Germinal center (tissue), 1 donor: ENCODE measurements at regions not wholly inside any gene's neighbourhood (a gene's known extent, or its start where the extent isn't known, plus 50 kb on each side); places are given as distances from the start of the nearest gene placed in this dataset.

Experiments used
- DNase-seq: peaks from one replicate; pipeline ENCODE4 v3.0.0; 2012; ENCODE audit warnings: mixed read lengths, low spot score

GRCh38 chr7:97468493-97468892, 263.4 kb upstream of the TAC1 start:
- DNase-seq = no peak

DNA sequence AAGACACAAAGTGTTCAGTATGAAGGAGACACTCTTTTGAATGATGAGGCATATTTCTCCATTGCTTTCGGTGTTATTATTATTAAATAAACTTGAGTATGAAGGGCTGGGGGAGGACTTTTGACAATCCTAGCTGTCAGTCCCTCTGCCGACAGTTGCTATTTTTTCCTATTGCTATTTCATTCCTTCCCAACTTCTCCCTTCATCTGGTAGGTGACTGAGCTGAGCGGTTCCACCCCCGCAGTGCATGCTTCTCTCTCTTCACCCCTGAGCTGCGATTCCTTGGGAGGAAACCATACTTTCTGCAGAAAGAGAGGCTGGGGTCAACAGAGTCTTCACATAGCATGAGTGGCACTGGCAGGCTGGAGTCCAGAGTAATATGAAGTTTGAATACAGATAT, 261.2 kb upstream of the TAC1 start:
- no peak for DNase-seq

GRCh38 chr7:97471491-97471890, 260.4 kb upstream of the TAC1 start:
- no peak for DNase-seq

GRCh38 chr7:97479740-97480290, 252.1 kb upstream of the TAC1 start:
- DNase-seq = no peak

DNA sequence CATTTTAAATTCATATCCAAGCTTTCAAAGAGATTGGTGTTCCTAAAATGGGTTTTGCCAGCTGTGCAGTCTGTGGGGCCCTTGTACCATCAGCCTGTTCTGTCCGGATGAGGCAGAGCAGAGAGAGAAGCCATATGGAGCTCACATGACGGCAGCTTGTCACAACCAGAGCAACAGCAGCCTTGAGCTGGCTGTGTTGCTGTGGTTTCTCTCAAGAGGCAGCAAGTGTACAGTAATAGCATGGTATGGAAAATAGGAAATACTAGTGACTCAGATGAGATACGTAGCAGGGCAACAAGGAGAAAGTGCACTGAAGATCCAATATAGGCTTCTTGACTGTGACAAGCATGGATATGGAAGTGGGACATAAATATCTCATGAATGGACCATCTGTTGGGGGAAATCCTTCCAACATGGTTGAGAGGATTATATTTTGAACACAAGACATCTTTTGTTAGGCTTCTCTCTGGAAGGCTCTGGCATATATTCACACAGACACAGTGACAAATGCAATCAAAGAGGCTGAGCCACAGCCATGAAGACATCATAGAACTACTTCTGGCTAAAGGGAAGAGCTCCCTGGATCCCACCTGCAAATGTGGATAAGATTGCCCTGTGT, 251.0 kb upstream of the TAC1 start:
- DNase-seq = no peak

DNA sequence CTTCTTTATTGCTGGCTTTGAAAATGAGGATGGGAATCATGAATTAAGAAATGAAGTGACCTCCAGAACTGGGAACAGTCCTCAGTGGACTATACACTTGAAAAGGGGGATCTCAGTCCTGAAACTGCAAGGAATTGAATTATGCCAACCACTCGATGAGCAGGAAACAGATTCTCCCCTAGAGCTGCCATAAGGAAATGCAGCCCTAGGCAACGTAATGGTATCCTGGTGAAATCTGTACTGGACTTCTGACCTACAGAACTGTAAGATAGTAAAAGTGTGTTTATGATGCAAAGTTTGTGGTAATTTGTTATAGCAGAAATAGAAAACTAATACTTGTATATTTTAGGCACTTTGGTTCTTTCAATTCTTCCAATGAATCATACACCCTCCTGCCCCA, 236.4 kb upstream of the TAC1 start:
- no peak for DNase-seq

GRCh38 chr7:97499204-97499603, 232.7 kb upstream of the TAC1 start:
- DNase-seq = peak; percentile 13

DNA sequence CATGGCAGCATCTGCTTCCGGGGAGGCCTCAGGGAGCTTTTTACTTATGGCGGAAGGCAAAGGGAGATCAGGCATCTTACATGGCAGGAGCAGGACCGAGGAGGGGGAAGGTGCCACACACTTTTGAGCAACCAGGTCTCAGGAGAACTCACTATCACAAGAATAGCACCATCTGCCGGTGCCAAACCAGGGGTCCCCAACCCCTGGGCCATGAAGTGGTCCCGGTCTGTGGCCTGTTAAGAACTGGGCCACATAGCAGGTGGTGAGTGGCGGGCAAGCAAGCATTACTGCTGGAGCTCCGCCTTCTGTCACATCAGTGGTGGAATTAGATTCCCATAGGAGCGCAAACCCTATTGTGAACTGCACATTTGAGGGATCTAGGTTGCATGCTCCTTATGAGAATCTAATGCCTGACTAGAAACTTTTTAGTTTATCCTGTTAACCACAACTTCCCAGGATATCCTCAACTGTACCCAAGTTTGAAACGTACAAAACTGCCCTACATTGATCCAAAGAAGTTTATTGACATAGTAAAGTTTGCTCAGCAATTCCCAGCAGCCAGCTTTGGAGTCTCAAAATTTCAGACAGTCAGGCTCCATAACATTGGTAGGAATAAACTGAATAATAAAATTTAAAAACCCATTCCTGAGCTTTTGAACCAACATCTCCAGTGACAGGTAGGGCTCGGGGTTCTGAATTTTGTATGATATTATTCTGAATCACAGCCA, 228.4 kb upstream of the TAC1 start:
- no peak for DNase-seq

GRCh38 chr7:97506728-97507127, 225.2 kb upstream of the TAC1 start:
- no peak for DNase-seq

DNA sequence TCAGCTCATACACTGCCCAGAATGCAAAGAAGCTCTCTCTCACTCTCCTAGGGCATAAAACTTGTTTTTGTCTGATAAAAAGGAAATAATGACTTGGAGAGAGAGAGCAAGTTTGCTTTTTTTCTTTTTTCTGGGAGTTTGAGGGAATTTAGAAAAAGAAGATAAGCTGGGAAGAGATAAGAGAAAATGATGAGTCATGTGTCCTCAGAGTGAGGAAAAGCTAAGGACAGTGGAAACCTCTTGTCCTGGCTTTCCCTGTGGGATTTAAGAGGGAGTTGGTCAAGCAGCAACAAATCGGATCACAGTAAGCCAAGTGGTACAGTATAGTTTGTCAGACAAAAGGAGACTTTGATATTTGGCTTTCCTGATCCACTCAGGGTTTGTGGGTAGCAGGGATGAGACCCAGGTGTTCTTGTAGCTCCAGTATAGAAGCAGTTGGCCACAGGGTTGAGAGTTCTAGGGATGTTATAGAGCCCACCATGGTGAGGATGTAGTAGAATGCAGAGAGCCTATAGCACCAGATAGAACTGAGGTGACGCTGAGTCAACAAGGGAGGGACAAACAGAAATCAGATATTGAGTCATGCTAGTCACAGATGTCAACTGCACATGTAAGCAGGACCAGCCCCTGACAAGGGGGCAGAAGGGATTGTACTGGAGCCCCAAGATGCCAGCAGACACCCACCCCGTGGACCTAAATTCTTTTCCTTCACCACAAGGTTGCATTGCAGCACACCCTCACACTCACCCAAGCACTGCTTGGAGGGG, 219.3 kb upstream of the TAC1 start:
- DNase-seq = no peak

- DNase-seq = no peak
Observed at GRCh38 chr7:97513326-97513725, 218.6 kb upstream of the TAC1 start.

GRCh38 chr7:97541188-97541587, 190.7 kb upstream of the TAC1 start:
- DNase-seq = no peak

GRCh38 chr7:97555857-97556421, 175.9 kb upstream of the TAC1 start:
- DNase-seq = no peak

DNA sequence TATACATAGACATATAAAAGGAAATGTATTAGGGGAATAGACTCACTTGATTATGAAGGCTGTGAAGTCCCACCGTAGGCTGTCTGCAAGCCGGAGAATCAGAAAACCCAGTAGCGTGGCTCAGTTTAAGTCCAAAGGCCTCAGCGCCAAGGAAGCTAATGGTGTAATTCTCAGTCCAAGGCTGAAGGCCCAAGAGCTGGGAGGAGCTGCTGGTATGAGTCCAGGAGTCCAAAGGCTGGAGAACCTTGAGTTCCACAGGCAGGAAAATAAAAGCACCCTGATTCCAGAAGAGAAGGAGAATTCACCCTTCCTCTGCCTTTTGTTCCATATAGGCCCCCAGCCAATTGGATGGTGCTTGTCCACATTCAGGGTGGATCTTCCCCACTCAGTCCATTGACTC, 166.2 kb upstream of the TAC1 start:
- no peak for DNase-seq

- DNase-seq = no peak
Observed at GRCh38 chr7:97573065-97573464, 158.8 kb upstream of the TAC1 start.

DNA sequence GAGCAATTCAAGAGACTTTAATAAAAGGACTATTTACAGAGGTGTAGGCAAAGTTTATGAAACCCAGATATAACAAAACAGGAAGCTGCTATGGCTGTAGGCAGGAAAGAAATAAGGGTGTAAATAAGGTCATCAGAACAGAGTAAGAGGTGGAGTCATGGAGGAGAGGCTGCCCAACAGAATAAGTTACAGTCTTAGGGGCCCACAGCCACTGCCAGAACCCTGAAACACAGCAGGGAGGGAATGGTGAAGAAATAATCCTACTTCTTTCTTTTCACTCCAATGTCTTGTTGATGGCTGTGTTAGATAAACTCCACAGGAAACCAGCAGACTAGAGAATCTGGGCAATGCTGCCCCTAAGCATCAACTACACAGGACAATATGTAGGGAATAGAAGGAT, 155.8 kb upstream of the TAC1 start:
- no peak for DNase-seq

DNA sequence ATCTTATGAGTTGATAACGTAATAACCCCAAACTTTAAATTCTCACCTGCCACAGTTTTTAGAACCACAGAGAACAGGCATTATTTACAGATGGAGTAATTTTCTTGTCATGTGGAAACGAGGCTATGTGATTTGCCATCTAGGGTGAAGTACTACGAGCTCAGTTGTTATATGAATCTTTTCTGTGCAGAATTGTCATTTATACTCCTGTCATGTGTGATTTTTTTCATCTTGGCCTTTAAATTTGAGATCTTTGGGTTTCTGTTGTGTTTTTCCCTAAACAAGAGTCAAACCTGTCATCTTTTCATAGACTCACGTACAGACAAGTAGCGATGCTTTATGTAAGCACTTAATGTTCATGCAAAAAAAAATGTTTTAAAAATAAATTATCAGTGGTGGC, 153.7 kb upstream of the TAC1 start:
- DNase-seq = no peak

GRCh38 chr7:97580205-97580604, 151.7 kb upstream of the TAC1 start:
- no peak for DNase-seq

DNA sequence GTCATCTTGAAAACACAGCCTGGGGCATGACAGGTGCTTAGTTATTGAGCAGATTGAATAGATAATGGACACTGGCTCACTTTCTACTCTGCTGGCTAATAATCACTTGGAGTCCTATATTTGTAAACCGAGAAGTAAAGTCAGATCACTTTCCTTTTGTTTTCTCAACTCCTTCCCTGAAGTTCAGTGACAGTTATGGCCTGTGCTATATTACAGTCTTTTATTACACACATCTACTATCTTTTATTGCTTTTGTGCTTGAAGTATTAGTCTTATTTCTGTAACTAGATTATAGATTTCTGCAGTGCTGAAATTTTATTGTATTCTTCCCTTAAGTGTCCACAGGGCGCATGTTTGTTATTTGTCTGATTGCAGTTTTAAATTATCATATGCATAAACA, 136.4 kb upstream of the TAC1 start:
- no peak for DNase-seq

- DNase-seq = no peak
Observed at GRCh38 chr7:97601931-97602457, 129.9 kb upstream of the TAC1 start.

- DNase-seq = no peak
Observed at GRCh38 chr7:97620495-97620894, 111.4 kb upstream of the TAC1 start.

DNA sequence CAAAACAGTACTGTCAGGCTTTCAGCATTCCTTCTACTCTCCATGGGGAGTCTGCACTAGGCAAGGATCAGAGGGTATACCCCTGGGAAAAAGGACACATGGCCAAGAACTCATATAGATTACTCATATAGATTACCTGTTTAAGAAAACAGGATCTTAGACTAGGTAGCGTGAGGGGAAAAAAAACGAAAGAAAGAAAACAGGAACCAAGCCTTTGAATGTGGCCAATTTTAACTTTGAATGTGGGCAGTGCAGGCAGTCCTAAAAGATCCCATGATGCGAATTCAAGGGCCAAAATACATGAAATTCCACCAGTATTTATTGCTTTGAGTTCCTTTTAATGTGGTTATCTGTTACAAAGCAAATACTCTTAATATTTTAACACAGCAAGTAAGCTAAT, 108.6 kb upstream of the TAC1 start:
- DNase-seq = no peak
